AG09319 (cell line): ENCODE measurements at regions not wholly inside any gene's neighbourhood (a gene's known extent, or its start where the extent isn't known, plus 50 kb on each side); places are given as distances from the start of the nearest gene placed in this dataset.
"Not testable (repeated sequence)": the region's sequence is repeated elsewhere in the genome, so short reads cannot be mapped to it uniquely, and the experiment has no call there.

ENCODE experiments used
- DNase-seq: peaks from one replicate; pipeline ENCODE4 v3.0.0-alpha.2; 2010; ENCODE audit warnings: low read depth; ENCODE audit errors: extremely low read depth
- TF ChIP-seq, protein P1 (sequence below): IDR thresholded peaks from 2 replicates; pipeline ENCODE4 v1.5.1; 2011; ENCODE audit warnings: low read depth, mild to moderate bottlenecking, inconsistent platforms, low read length, moderate library complexity

DNA sequence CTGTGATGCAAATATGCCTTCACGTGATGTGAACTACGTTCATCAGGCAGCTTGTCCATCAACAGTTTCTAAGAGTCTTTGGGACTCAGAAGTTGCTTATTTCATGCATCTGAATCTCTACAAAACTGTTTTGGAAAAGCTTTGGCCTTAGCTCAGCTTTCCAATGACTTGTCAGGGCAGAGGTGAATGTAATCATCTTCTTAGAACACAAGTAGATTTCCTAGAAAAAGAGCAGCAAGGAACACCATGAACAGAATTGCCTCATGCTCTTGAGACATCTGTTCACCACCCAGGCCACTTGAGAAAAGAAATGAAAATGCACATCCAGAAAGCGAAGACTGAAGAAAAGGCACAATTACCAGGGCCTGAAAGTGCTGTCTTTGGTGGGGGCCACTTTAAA, 105.8 kb upstream of the PDHA1 start:
- TF ChIP-seq, protein P1, sequence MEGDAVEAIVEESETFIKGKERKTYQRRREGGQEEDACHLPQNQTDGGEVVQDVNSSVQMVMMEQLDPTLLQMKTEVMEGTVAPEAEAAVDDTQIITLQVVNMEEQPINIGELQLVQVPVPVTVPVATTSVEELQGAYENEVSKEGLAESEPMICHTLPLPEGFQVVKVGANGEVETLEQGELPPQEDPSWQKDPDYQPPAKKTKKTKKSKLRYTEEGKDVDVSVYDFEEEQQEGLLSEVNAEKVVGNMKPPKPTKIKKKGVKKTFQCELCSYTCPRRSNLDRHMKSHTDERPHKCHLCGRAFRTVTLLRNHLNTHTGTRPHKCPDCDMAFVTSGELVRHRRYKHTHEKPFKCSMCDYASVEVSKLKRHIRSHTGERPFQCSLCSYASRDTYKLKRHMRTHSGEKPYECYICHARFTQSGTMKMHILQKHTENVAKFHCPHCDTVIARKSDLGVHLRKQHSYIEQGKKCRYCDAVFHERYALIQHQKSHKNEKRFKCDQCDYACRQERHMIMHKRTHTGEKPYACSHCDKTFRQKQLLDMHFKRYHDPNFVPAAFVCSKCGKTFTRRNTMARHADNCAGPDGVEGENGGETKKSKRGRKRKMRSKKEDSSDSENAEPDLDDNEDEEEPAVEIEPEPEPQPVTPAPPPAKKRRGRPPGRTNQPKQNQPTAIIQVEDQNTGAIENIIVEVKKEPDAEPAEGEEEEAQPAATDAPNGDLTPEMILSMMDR: no peak
- no peak for DNase-seq

DNA sequence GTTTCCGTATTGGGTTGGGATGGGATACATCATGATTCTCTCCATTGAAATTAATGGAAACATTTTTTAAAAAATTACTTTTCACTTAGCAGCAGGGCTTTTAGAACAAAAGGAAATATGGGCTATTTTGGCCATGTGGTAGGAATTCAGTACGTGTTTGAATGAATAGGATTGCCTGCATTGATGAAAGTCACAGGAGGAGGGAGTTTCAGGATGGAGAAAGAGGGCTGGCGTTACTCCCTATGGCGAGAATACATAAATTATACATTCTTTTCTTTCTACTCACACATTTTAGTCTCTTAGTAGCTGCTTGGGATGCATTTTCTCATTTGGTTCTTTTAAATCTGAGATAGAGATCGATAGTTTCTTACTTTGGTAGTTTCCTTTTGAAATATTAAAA, 100.3 kb upstream of the PDHA1 start:
- TF ChIP-seq, protein P1: no peak
- DNase-seq: no peak

DNA sequence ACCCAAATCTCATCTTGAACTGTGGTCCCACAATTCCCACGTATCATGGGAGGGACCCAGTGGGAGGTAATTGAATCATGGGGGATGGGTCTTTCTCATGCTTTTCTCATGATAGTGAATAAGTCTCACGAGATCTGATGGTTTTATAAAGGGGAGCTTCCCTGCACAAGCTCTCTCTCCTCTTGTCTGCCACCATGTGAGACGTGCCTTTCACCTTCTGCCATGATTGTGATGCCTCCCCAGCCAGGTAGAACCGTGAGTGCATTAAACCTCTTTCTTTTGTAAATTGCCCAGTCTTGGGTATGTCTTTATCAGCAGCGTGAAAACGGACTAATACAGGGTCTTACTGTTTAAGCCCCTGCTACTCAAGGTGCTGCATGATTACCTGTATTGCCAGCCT, 98.8 kb upstream of the PDHA1 start:
- not testable (repeated sequence) for DNase-seq

DNA sequence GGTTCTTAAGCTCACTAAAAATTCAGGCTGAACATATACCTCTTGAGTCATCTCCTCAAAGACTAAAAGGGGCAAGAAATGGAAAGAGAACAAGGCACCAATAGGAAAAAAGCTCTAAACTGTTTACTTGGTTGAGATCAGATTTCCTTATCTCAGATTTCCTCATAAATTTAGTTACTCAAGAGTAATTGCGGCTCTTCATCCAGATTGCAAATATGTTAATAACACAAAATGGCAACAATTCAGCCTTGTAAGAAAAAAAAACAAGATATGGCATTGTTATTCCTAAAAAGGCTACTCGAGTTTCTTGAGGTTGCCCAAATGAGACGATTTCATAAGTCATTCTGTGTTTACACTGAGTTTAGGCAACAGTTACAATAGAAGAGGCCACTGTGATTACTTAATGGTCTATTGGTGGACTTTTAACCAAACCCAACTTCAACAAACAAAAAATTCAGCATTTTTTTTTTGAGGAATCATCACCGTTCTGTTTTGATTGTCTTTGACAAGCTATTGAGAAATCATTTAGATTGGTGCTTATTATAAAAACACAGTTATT, 97.9 kb upstream of the PDHA1 start:
- TF ChIP-seq, protein P1: no peak
- peak; percentile 18 for DNase-seq

DNA sequence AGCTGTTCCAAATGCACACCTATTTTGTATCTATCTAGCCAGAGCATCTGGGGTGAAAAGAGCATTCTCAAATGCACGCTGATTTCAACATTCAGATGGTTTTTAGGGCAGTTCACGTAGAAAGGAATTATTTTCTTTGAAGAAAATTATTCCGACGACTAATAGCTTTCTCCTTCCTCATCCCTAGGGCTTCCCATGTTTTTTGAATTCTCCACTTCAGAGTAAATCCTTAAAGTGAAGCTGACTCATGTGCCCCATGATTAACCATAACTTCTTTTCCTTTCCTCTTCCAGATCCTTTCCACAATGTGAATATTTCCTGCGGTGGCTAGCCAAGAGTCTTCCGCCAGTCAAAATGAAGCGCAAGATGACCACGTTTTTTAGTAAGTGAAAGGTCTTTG, 86.7 kb upstream of the PDHA1 start:
- no peak for DNase-seq
- TF ChIP-seq, protein P1: no peak

DNA sequence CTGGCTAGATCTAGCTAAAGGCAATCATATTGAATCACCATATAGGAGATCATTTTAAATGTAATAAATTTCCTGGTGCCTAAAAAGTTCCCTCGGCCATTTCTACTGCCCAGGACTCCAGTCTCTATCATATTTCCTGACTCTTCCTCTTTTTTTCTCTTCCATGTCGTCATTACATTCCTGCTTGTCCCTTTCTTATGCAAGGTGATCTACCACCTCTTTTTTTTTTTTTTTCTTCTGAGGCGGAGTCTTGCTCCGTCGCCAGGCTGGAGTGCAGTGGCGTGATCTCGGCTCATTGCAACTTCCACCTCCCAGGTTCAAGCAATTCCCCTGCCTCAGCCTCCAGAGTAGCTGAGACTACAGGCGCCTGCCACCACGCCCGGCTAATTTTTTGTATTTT, 82.7 kb upstream of the PDHA1 start:
- DNase-seq: not testable (repeated sequence)

DNA sequence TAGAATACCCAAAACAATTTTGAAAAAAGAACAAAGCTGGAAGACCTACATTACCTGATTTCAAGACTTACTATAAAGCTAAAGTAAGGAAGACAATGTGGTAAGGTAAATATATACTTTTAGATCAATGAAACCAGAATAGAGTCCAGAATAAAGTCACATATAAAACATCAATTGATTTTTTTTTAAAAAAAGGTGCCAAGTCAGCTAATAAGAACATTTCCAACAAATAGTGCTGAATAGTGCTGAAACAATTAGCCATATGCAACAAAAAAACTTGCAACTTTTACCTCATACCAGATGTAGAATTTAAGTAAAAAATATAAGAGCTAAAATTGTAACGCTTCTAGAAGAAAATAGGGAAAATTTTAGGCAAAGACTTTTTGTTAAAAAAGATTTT, 73.0 kb upstream of the PDHA1 start:
- no peak for DNase-seq
- TF ChIP-seq, protein P1: no peak

DNA sequence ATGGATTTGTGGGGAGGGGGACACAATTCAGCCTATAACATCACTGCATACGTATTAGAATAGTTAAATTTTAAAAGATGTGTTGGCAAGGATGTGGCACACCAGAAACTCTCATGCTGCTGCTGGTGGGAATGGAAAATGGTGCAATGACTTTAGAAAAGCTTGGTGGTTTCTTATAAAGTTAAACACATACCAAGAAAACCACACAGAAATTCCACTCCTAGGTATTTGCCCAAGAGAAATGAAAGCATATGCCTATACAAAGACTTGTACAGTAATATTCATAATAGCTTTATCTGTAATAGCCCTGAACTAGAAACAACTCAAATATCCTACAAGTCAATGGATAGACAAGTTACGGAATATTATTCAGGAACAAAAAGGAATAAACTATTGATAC, 71.3 kb upstream of the PDHA1 start:
- TF ChIP-seq, protein P1: no peak
- DNase-seq: no peak
